Head of caudate nucleus (tissue), 42 donors: ENCODE measurements at regions not wholly inside any gene's neighbourhood (a gene's known extent, or its start where the extent isn't known, plus 50 kb on each side); places are given as distances from the start of the nearest gene placed in this dataset.

Source experiments
- DNase-seq, 42 donors: peaks; one replicate each; pipeline versions ENCODE4 v3.0.0 to v3.0.0-alpha.2; 2020 to 2021; ENCODE audit warnings: mixed read lengths in 7 of 42
- intact Hi-C: fragments of 100-400 bp; cut with DNase I; formaldehyde crosslinking; loops from one replicate; pipeline ENCODE4 v1.15.0; 2022

- DNase-seq = no peak
These were observed 839.2 kb upstream of the CELF2 start for GRCh38 chr10:10178476-10178875.

GRCh38 chr10:10193848-10194247, 823.8 kb upstream of the CELF2 start:
- DNase-seq = no peak
- intact Hi-C loops = no loop called here

More at GRCh38 chr10:10178476-10178875, 839.2 kb upstream of the CELF2 start:
- intact Hi-C loops = no loop called here

DNA sequence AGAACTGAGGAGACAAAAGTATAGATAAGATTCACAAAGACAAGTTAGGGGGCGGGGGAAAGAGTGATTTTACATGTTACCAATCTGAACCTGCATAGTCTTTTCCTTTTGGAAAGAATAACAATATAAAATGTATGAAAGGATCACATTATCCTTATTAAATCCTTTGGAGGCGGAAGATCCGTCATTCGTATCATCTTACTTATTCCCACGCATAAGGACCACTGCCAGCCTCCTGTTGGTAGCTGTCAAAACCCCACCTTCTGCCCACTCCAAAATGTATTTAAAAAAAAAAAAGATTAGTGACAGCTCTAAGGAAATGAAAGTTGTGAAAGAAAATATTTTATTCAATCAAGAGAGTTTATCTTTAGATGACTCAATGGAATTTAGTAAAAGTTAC, 821.0 kb upstream of the CELF2 start:
- DNase-seq = peak in 22 of 42 donors; percentile 6 to 66 (median 28)
- intact Hi-C loops = no loop called here

DNA sequence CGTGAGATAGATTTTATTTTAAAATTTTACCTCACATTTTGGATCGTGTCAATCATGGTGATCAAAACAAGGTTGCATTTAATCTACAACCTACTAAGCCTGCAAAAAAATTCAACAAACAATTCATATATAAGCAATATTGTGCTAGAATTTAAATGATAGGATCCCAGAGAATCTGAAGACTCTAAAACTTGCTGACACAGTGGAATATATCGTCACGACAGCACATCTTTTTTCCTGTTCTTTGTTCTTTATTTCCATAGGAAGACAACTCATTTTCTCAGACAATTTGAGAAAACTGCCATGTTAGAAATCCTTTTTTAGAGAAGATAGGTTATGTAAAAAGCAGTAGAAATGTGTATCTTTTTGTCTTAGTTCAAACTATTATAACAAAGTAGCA, 820.2 kb upstream of the CELF2 start:
- DNase-seq = no peak
- intact Hi-C loops = no loop called here

GRCh38 chr10:10198363-10198762, 819.3 kb upstream of the CELF2 start:
- intact Hi-C loops = no loop called here
- DNase-seq = no peak

DNA sequence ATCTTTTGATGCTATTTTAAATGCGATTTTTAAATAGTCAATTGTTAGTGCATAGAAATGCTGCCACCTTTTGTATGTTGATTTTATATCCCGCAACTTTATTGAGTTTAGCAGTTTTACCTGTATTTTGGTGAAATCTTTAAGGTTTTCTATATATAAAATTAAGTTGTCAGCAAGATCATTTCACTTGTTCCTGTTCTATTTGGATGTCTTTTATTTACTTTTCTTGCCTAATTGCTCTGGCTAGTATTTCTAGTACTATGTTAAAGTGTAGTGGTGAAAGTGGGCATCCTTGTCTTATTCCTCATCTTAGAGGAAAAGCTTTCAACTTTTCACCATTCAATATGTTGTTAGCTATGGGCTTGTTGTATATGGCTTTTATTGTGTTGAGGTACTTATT, 813.3 kb upstream of the CELF2 start:
- intact Hi-C loops = no loop called here
- DNase-seq = no peak

DNA sequence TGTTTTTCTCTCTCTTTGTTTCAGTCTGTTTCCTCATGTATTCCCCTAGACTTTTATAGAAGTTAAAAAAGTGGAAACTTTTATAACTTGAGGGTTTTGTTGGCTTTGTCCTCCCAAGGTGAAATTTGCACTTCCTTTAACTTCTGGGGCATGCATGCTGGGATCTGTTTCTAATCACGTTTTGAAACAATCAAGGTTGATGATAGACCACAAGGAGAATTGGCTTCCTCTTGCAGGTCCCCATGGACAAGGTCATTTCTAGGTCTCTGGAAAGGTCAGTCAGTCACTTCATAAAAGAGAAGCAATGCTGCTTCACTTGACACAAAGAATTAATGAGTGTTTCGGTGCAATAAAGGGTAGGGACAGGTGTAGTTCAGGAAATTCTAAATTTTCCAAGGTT, 811.8 kb upstream of the CELF2 start:
- intact Hi-C loops = no loop called here
- DNase-seq = no peak

GRCh38 chr10:10207538-10207937, 810.1 kb upstream of the CELF2 start:
- DNase-seq = no peak
- intact Hi-C loops = no loop called here

- no peak for DNase-seq
These were observed 809.5 kb upstream of the CELF2 start for GRCh38 chr10:10208196-10208595.

GRCh38 chr10:10209167-10209566, 808.5 kb upstream of the CELF2 start:
- intact Hi-C loops = no loop called here
- DNase-seq = peak in 28 of 42 donors; percentile 3 to 63 (median 20)

More at GRCh38 chr10:10208196-10208595, 809.5 kb upstream of the CELF2 start:
- intact Hi-C loops = no loop called here

DNA sequence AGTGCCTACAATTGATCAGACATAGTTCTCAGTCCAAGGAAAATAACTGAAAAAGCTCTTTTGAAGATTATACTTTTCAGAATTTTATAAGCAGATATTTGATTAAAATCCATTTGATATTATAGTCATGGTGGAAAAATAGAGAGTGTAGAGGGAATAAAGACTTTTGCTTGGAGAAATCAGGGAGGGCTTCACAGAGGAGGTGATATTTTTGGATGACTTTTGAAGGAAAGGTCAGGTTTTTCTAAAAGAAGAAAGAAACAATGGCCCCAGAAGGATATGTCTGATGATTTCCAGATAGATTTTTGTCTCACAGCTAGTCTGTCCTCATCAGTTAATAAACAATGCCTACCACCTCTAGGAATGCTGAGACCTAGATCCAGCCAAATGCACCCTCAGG, 806.3 kb upstream of the CELF2 start:
- intact Hi-C loops = no loop called here
- DNase-seq = no peak

- no peak for DNase-seq
- intact Hi-C loops = no loop called here
These were observed 804.4 kb upstream of the CELF2 start for GRCh38 chr10:10213237-10213636.

- intact Hi-C loops = no loop called here
- peak in 8 of 42 donors; percentile 4 to 45 (median 26) for DNase-seq
These were observed 795.3 kb upstream of the CELF2 start for GRCh38 chr10:10222304-10222841.

GRCh38 chr10:10223131-10223530, 794.5 kb upstream of the CELF2 start:
- intact Hi-C loops = no loop called here
- DNase-seq = no peak

GRCh38 chr10:10225136-10225676, 792.5 kb upstream of the CELF2 start:
- no peak for DNase-seq

GRCh38 chr10:10233229-10233628, 784.4 kb upstream of the CELF2 start:
- no peak for DNase-seq
- intact Hi-C loops = no loop called here

More at GRCh38 chr10:10225136-10225676, 792.5 kb upstream of the CELF2 start:
- intact Hi-C loops = no loop called here

DNA sequence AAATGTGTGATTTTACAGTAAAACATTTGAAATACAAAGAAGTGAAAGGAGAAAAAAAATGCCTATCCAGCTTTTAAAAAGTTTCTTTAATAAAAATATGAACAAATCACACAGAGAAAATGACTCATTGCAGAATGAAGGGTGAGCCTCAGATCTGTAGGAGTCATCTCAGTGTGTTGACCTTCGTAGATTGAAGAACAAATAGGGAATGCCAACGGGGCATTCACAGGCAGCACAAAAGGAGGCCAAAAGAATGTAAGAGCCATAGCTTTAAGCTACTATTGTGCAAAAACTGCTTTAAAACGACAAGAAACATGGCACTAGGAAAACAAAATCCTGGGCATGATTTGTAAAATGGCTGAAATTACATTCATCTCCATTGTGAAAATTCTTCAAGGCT, 782.7 kb upstream of the CELF2 start:
- DNase-seq = no peak
- intact Hi-C loops = no loop called here

DNA sequence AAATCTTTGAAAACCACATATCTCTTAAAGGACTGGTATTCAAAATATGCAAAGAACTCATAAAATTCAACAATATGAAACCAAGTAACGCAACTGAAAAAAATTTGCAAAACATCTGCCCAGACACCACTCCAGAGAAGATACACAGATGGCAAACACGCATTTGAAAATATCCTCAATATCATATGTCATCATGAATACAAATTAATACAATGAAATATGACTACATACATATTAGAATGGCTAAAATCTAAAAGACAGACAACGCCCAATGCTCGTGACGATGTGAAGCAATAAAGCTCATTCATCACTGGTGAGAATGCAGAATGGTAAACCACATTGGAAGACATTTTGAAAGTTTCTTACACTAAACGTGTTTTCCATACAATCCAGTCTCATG, 770.1 kb upstream of the CELF2 start:
- intact Hi-C loops = no loop called here
- DNase-seq = no peak

- intact Hi-C loops = no loop called here
- DNase-seq = no peak
These were observed 760.8 kb upstream of the CELF2 start for GRCh38 chr10:10256860-10257259.

GRCh38 chr10:10259013-10259412, 758.7 kb upstream of the CELF2 start:
- no peak for DNase-seq
- intact Hi-C loops = no loop called here
